Erythroblast (primary cell): ENCODE measurements at regions not wholly inside any gene's neighbourhood (a gene's known extent, or its start where the extent isn't known, plus 50 kb on each side); places are given as distances from the start of the nearest gene placed in this dataset.

ENCODE experiments used
- GATA1 ChIP-seq: IDR thresholded peaks from 2 replicates; pipeline ENCODE4 v1.6.1; 2011; ENCODE audit warnings: low read depth, mild to moderate bottlenecking, control low read depth, low read length, moderate library complexity
- POLR2A ChIP-seq: IDR thresholded peaks from 2 replicates; pipeline ENCODE4 v1.6.1; 2011; ENCODE audit warnings: mild to moderate bottlenecking, low read length

- TF ChIP-seq POLR2A (no peak), GATA1 (no peak)
These were observed 50.7 kb upstream of the CCL2 start for GRCh38 chr17:34204402-34204801.
